ENCODE measurements at regions not wholly inside any gene's neighbourhood (a gene's known extent, or its start where the extent isn't known, plus 50 kb on each side); places are given as distances from the start of the nearest gene placed in this dataset.
"Not testable (repeated sequence)": the region's sequence is repeated elsewhere in the genome, so short reads cannot be mapped to it uniquely, and the experiment has no call there.

DNA sequence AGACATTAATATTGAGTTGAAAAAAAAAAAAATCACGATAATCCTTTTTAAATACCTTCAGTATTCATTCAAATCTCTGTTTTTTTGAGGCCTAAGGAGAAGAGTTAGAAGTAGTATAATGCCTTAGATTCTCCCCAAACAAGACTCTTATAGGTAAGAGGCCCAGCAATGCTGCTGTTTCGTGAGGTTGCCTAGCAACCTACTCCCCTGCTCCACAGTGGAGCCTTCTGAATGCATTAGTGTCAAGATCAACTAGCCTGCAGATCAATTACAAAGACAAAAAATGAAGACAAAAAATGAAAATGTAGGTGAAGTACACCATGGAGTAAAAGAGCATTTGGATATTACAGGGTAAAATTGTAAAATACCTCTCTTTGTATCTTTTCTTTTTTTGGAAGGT lies 229.8 kb upstream of the LUZP2 start:
- H4K20me1 ChIP-seq (ENCODE audit: control insufficient read depth, insufficient read depth, low read depth, low read length), result no peaks in the 10 kb centered on the region
- no peak overlapping the region for H3K4me3 ChIP-seq (ENCODE audit: low read length)
- H3K9me3 ChIP-seq (ENCODE audit: control insufficient read depth, insufficient read depth, low read length), result no peaks in the 10 kb centered on the region
- no peak overlapping the region for H3K27ac ChIP-seq (ENCODE audit: low read depth, low read length)
- no peaks in the 10 kb centered on the region for H3K9me2 ChIP-seq (replicated peaks; ENCODE audit: control insufficient read depth, low read length)
- H3K27me3 ChIP-seq (ENCODE audit: control insufficient read depth, low read length), result no peaks in the 10 kb centered on the region
- TF ChIP-seq EZH2phosphoT487 (IDR thresholded peaks at IDR 0.05; ENCODE audit: borderline replicate concordance, low read length), result no peak
- TF ChIP-seq, protein P1, sequence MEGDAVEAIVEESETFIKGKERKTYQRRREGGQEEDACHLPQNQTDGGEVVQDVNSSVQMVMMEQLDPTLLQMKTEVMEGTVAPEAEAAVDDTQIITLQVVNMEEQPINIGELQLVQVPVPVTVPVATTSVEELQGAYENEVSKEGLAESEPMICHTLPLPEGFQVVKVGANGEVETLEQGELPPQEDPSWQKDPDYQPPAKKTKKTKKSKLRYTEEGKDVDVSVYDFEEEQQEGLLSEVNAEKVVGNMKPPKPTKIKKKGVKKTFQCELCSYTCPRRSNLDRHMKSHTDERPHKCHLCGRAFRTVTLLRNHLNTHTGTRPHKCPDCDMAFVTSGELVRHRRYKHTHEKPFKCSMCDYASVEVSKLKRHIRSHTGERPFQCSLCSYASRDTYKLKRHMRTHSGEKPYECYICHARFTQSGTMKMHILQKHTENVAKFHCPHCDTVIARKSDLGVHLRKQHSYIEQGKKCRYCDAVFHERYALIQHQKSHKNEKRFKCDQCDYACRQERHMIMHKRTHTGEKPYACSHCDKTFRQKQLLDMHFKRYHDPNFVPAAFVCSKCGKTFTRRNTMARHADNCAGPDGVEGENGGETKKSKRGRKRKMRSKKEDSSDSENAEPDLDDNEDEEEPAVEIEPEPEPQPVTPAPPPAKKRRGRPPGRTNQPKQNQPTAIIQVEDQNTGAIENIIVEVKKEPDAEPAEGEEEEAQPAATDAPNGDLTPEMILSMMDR (IDR thresholded peaks at IDR 0.05; ENCODE audit: low read depth, low read length, poor library complexity, severe bottlenecking), result no peak
- H3K4me2 ChIP-seq (ENCODE audit: low read length), result no peak overlapping the region
- H3K79me2 ChIP-seq (ENCODE audit: control insufficient read depth, low read length), result no peaks in the 10 kb centered on the region
- no peaks in the 10 kb centered on the region for H3F3A ChIP-seq (ENCODE audit: control insufficient read depth, insufficient read depth)
- no peaks in the 10 kb centered on the region for H3K36me3 ChIP-seq (ENCODE audit: control insufficient read depth, low read length)
- H3K4me1 ChIP-seq (ENCODE audit: control insufficient read depth, low read length), result no peaks in the 10 kb centered on the region

DNA sequence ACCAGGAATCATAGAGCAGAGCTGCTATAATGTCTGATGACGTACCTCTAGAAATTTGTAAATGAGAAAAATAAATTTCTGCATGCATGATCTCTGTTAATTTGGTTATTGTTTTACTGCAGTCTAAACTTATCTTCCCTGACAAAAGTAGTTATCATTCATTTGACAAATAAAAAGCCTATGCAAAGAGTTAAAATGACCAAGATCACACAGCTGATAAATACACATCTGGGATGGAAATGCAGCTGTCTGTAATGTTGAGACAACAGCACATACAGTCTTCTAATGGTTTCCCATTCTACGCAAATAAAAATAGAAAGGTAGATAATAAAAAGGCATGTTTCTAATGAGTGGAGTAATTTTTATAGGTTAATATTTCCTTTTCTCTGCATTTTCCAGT lies 225.1 kb upstream of the LUZP2 start:
- Histone ChIP-seq H3K9me2 (replicated peaks; ENCODE audit: control insufficient read depth, low read length) (no peaks in the 10 kb centered on the region), H3K4me3 (ENCODE audit: low read length) (no peak overlapping the region)

DNA sequence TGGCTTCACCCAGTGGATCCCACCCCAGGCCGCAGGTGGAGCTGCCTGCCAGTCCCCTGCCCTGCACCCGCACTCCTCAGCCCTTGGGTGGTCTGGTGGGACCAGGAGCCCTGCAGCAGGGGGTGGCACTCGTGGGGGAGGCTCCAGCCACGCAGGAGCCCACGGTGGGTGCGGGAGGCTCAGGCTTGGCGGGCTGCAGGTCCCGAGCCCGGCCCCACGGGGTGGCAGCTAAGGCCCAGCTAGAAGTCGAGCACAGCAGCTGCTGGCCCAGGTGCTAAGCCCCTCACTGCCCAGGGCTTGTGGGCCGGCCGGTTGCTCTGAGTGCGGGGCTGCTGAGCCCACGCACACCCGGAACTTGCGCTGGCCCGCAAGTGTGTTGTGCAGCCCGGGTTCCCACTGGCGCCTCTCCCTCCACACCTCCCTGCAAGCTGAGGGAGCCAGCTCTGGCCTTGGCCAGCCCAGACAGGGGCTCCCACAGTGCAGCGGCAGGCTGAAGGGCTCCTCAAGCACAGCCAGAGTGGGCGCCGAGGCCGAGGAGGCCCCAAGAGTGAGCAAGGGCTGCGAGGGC lies 222.6 kb upstream of the LUZP2 start:
- H3K36me3 ChIP-seq (ENCODE audit: control insufficient read depth, low read length); H3K4me3 ChIP-seq (ENCODE audit: low read length); H3K4me1 ChIP-seq (ENCODE audit: control insufficient read depth, low read length); H3K9me2 ChIP-seq (replicated peaks; ENCODE audit: control insufficient read depth, low read length); H3K27me3 ChIP-seq (ENCODE audit: control insufficient read depth, low read length); H3K4me2 ChIP-seq (ENCODE audit: low read length); H3K79me2 ChIP-seq (ENCODE audit: control insufficient read depth, low read length); H3F3A ChIP-seq (ENCODE audit: control insufficient read depth, insufficient read depth); H3K27ac ChIP-seq (ENCODE audit: low read depth, low read length); H4K20me1 ChIP-seq (ENCODE audit: control insufficient read depth, insufficient read depth, low read depth, low read length); H3K9me3 ChIP-seq (ENCODE audit: control insufficient read depth, insufficient read depth, low read length): not testable (repeated sequence)

More for the DNA sequence above, 225.1 kb upstream of the LUZP2 start:
- Histone ChIP-seq H3F3A (ENCODE audit: control insufficient read depth, insufficient read depth) (no peaks in the 10 kb centered on the region), H3K27ac (ENCODE audit: low read depth, low read length) (no peak overlapping the region), H4K20me1 (ENCODE audit: control insufficient read depth, insufficient read depth, low read depth, low read length) (no peaks in the 10 kb centered on the region), H3K9me3 (ENCODE audit: control insufficient read depth, insufficient read depth, low read length) (no peaks in the 10 kb centered on the region; the same call in 1 of the 2 replicates), H3K36me3 (ENCODE audit: control insufficient read depth, low read length) (no peaks in the 10 kb centered on the region), H3K27me3 (ENCODE audit: control insufficient read depth, low read length) (no peaks in the 10 kb centered on the region), H3K4me2 (ENCODE audit: low read length) (no peak overlapping the region), H3K4me1 (ENCODE audit: control insufficient read depth, low read length) (no peaks in the 10 kb centered on the region), H3K79me2 (ENCODE audit: control insufficient read depth, low read length) (no peaks in the 10 kb centered on the region)
- TF ChIP-seq EZH2phosphoT487 (IDR thresholded peaks at IDR 0.05; ENCODE audit: borderline replicate concordance, low read length), result no peak

DNA sequence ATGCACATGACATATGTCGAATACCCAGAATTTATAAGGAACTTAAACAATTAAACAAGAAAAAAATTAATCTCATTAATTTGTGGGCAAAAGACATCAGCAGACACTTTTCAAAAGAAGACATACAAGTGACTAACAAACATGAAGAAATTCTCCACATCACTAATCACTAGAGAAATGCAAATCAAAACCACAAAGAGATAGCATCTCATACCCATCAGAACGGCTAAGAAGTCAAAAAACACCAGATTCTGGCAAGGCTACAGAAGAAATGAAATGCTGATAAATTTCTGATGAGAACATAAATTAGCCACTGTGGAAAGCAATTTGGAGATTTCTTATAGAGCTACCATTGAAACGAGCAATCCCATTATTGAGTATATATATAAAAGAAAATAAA lies 210.6 kb upstream of the LUZP2 start:
- no peak overlapping the region for H3K4me2 ChIP-seq (ENCODE audit: low read length)
- H3K4me1 ChIP-seq (ENCODE audit: control insufficient read depth, low read length), result peaks cover 4% of the 10 kb centered on the region; the same call in 1 of the 2 replicates
- H3F3A ChIP-seq (ENCODE audit: control insufficient read depth, insufficient read depth), result no peaks in the 10 kb centered on the region
- no peaks in the 10 kb centered on the region for H4K20me1 ChIP-seq (ENCODE audit: control insufficient read depth, insufficient read depth, low read depth, low read length)
- H3K27ac ChIP-seq (ENCODE audit: low read depth, low read length), result no peak overlapping the region
- TF ChIP-seq, protein P1 (IDR thresholded peaks at IDR 0.05; ENCODE audit: low read depth, low read length, poor library complexity, severe bottlenecking), result no peak
- no peak for TF ChIP-seq EZH2phosphoT487 (IDR thresholded peaks at IDR 0.05; ENCODE audit: borderline replicate concordance, low read length)
- H3K27me3 ChIP-seq (ENCODE audit: control insufficient read depth, low read length), result no peaks in the 10 kb centered on the region
- H3K9me3 ChIP-seq (ENCODE audit: control insufficient read depth, insufficient read depth, low read length), result no peaks in the 10 kb centered on the region; the same call in 1 of the 2 replicates
- H3K9me2 ChIP-seq (replicated peaks; ENCODE audit: control insufficient read depth, low read length), result no peaks in the 10 kb centered on the region
- no peaks in the 10 kb centered on the region for H3K79me2 ChIP-seq (ENCODE audit: control insufficient read depth, low read length)
- H3K4me3 ChIP-seq (ENCODE audit: low read length), result no peak overlapping the region
- no peaks in the 10 kb centered on the region for H3K36me3 ChIP-seq (ENCODE audit: control insufficient read depth, low read length)

Data from DOHH2 (cell line).